Upper lobe of right lung (tissue), 1 donor: ENCODE measurements at regions not wholly inside any gene's neighbourhood (a gene's known extent, or its start where the extent isn't known, plus 50 kb on each side); places are given as distances from the start of the nearest gene placed in this dataset.

ENCODE experiments used
- ATAC-seq: fragments of 200-7000 bp; cut with Tn5 transposase; one replicate; pipeline ENCODE4 v1.9.1; 2020; ENCODE audit warnings: mild to moderate bottlenecking, moderate library complexity
- DNase-seq: peaks from one replicate; pipeline ENCODE4 v3.0.0-alpha.2; 2020
- H3K27ac ChIP-seq: fragments of 200-600 bp; one replicate; pipeline ENCODE4 v1.8.0; 2022
- H3K27me3 ChIP-seq: fragments of 200-600 bp; one replicate; pipeline ENCODE4 v1.8.0; 2022; ENCODE audit warnings: mild to moderate bottlenecking
- H3K36me3 ChIP-seq: fragments of 200-600 bp; one replicate; pipeline ENCODE4 v1.8.0; 2022
- H3K4me1 ChIP-seq: fragments of 200-600 bp; one replicate; pipeline ENCODE4 v1.8.0; 2022
- H3K4me3 ChIP-seq: fragments of 200-600 bp; one replicate; pipeline ENCODE4 v1.8.0; 2022; ENCODE audit warnings: mild to moderate bottlenecking
- H3K9me3 ChIP-seq: fragments of 200-600 bp; one replicate; pipeline ENCODE4 v1.8.0; 2022
- CTCF ChIP-seq: fragments of 200-600 bp; IDR thresholded peaks from one replicate; pipeline ENCODE4 v1.8.0; 2022; ENCODE audit warnings: antibody characterized with exemption
- intact Hi-C: fragments of 100-400 bp; cut with DNase I; formaldehyde crosslinking; loops from one replicate; pipeline ENCODE4 v1.11.0; 2022
- donor health status: DM: no; HTN: yes; CAD: no; lungs with severe emphysema.

DNA sequence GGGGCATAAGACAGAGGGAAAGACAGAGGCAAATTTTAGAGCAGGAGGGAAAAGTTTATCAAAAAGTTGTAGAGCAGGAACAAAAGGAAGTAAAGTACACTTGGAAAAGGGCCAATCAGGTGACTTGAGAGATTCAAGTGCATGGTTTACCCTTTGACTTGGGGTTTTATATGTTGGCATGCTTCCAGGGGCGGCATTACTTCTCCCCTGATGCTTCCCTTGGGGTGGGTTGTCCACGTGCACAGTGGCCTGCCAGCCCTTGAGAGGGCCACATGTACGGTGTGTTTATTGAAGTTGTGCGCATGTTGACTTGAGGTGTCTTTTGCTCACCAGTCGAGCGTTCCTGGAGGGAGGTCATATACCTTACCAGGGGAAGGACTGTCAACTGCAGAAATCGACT lies 259.5 kb upstream of the JARID2 start:
- intact Hi-C loops, result no loop called here
- H3K27me3 ChIP-seq, result no peaks in the 10 kb centered on the region
- TF ChIP-seq CTCF, result no peak
- H3K4me1 ChIP-seq, result no peaks in the 10 kb centered on the region
- H3K36me3 ChIP-seq, result no peaks in the 10 kb centered on the region
- DNase-seq, result no peak
- no peaks in the 10 kb centered on the region for H3K9me3 ChIP-seq
- ATAC-seq, result no peak
- no peak overlapping the region for H3K27ac ChIP-seq
- H3K4me3 ChIP-seq, result no peak overlapping the region

DNA sequence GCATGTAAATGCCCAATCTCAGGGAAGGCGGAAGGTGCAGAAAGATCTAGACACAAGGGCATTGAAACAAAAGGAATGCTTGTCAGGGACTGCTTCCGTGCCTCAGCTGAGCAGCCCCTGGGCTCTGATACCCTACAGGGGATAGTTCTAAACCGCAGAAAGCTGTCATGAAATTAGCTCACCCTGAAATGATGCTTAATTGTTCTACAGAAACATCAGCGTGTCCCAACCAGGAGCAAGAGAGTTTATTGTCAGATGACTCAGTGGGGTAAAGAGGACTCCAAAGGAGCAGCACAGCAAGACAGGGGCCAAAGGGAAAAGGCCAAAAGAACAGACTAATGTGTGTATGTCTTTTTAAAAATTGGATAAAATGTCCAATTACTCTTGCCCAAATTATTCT lies 258.4 kb upstream of the JARID2 start:
- Histone ChIP-seq H3K27me3 (no peaks in the 10 kb centered on the region), H3K4me1 (no peaks in the 10 kb centered on the region), H3K27ac (no peak overlapping the region), H3K9me3 (no peaks in the 10 kb centered on the region), H3K36me3 (no peaks in the 10 kb centered on the region), H3K4me3 (no peak overlapping the region)
- no peak for TF ChIP-seq CTCF
- intact Hi-C loops, result no loop called here
- ATAC-seq (no peak), DNase-seq (no peak)

- Histone ChIP-seq H3K4me3 (no peak overlapping the region), H3K27me3 (no peaks in the 10 kb centered on the region), H3K36me3 (no peaks in the 10 kb centered on the region), H3K9me3 (no peaks in the 10 kb centered on the region), H3K4me1 (no peaks in the 10 kb centered on the region), H3K27ac (no peak overlapping the region)
- no peak for ATAC-seq
- no peak for DNase-seq
- intact Hi-C loops, result no loop called here
- TF ChIP-seq CTCF, result no peak
Observed at GRCh38 chr6:14992382-14992781, 253.5 kb upstream of the JARID2 start.

GRCh38 chr6:14995208-14995607 lies 250.7 kb upstream of the JARID2 start:
- Histone ChIP-seq H3K27me3 (no peaks in the 10 kb centered on the region), H3K9me3 (no peaks in the 10 kb centered on the region), H3K36me3 (no peaks in the 10 kb centered on the region), H3K27ac (no peak overlapping the region), H3K4me1 (no peaks in the 10 kb centered on the region), H3K4me3 (no peak overlapping the region)
- no peak for TF ChIP-seq CTCF
- ATAC-seq (no peak), DNase-seq (no peak)
- intact Hi-C loops, result no loop called here

DNA sequence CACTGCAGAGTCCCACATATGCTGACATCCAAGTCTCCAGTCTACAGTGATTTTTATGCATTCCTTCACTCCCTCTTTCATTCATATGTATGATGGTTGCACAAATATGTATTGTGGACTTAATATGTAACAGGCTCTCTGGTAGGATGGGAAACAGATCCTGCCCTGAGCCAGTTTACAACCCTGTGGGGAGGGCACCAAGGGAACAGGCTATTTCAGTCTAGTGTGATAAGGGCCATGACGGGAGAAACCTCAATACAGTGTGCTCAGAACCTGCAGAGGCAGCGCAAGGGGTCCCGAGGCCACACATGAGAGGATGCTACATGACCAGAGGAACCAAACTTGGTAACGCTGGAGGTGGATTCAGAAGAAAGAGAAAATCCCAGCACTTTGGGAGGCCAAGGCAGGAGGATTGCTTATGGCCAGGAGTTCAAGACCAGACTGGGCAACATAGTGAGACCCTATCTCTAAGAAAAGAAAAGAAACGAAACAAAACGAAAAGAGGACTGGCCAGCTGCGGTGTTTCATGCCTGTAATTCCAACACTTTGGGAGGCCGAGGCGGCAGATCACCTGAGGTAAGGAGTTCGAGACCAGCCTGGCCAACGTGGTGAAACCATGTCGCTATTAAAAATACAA lies 249.8 kb upstream of the JARID2 start:
- DNase-seq (no peak), ATAC-seq (no peak)
- Histone ChIP-seq H3K4me1 (no peaks in the 10 kb centered on the region), H3K27ac (no peak overlapping the region), H3K36me3 (no peaks in the 10 kb centered on the region), H3K9me3 (no peaks in the 10 kb centered on the region), H3K4me3 (no peak overlapping the region), H3K27me3 (no peaks in the 10 kb centered on the region)
- TF ChIP-seq CTCF, result no peak
- intact Hi-C loops, result no loop called here

GRCh38 chr6:14996892-14997291 lies 249.0 kb upstream of the JARID2 start:
- no peaks in the 10 kb centered on the region for H3K4me1 ChIP-seq
- no peak for TF ChIP-seq CTCF
- no peak overlapping the region for H3K27ac ChIP-seq
- no peaks in the 10 kb centered on the region for H3K9me3 ChIP-seq
- no peak for DNase-seq
- no peak overlapping the region for H3K4me3 ChIP-seq
- H3K36me3 ChIP-seq, result no peaks in the 10 kb centered on the region
- no peak for ATAC-seq
- intact Hi-C loops, result no loop called here
- H3K27me3 ChIP-seq, result no peaks in the 10 kb centered on the region
